DOHH2 (cell line): ENCODE measurements at regions not wholly inside any gene's neighbourhood (a gene's known extent, or its start where the extent isn't known, plus 50 kb on each side); places are given as distances from the start of the nearest gene placed in this dataset.

Experiments used
- CTCF ChIP-seq: fragments of 200-600 bp; sonication (generic); IDR thresholded peaks from one replicate; pipeline ENCODE4 v1.5.1; 2014; ENCODE audit warnings: antibody characterized with exemption, mild to moderate bottlenecking, low read depth, low read length; ENCODE audit not compliant: poor library complexity, severe bottlenecking
- EZH2phosphoT487 ChIP-seq: fragments of 200-600 bp; sonication (generic); IDR thresholded peaks from 2 replicates; pipeline ENCODE4 v1.6.1; 2017; ENCODE audit warnings: borderline replicate concordance, mild to moderate bottlenecking, antibody characterized with exemption, low read length, moderate library complexity, mixed read lengths

GRCh38 chr11:38476808-38477575, 1879.0 kb upstream of the RAG2 start:
- TF ChIP-seq CTCF (no peak), EZH2phosphoT487 (no peak)
